Activated CD8-positive, alpha-beta memory T cell treated with anti-CD3 and anti-CD28 coated beads, Interleukin-2, amount 50 U/mL, for 24 hours (primary cell): ENCODE measurements at regions not wholly inside any gene's neighbourhood (a gene's known extent, or its start where the extent isn't known, plus 50 kb on each side); places are given as distances from the start of the nearest gene placed in this dataset.
"Not testable (repeated sequence)": the region's sequence is repeated elsewhere in the genome, so short reads cannot be mapped to it uniquely, and the experiment has no call there.

Experiments used
- DNase-seq: peaks from one replicate; pipeline ENCODE4 v3.0.0-alpha.2; 2020; ENCODE audit errors: extremely low read depth

GRCh38 chr12:41680155-41680554 lies 464.5 kb downstream of the GXYLT1 start:
- DNase-seq: no peak

GRCh38 chr12:41663598-41664265 lies 475.6 kb downstream of the PDZRN4 start:
- DNase-seq: no peak

- no peak for DNase-seq
These were observed 473.1 kb downstream of the PDZRN4 start for GRCh38 chr12:41661141-41661765.

GRCh38 chr12:41656454-41656853 lies 468.3 kb downstream of the PDZRN4 start:
- DNase-seq: no peak

GRCh38 chr12:41653386-41654326 lies 465.5 kb downstream of the PDZRN4 start:
- no peak for DNase-seq

- no peak for DNase-seq
These were observed 464.9 kb downstream of the PDZRN4 start for GRCh38 chr12:41652981-41653380.

GRCh38 chr12:41645624-41646023 lies 457.5 kb downstream of the PDZRN4 start:
- DNase-seq: no peak

- DNase-seq: not testable (repeated sequence)
These were observed 454.7 kb downstream of the PDZRN4 start for GRCh38 chr12:41642808-41643207.

GRCh38 chr12:41636653-41637052 lies 448.5 kb downstream of the PDZRN4 start:
- no peak for DNase-seq

GRCh38 chr12:41635626-41636364 lies 447.7 kb downstream of the PDZRN4 start:
- no peak for DNase-seq

GRCh38 chr12:41634091-41634490 lies 446.0 kb downstream of the PDZRN4 start:
- DNase-seq: no peak

- no peak for DNase-seq
These were observed 441.5 kb downstream of the PDZRN4 start for GRCh38 chr12:41629611-41630010.

- DNase-seq: no peak
These were observed 439.4 kb downstream of the PDZRN4 start for GRCh38 chr12:41627476-41627875.

GRCh38 chr12:41624571-41624970 lies 436.5 kb downstream of the PDZRN4 start:
- no peak for DNase-seq
